DOHH2 (cell line): ENCODE measurements at regions not wholly inside any gene's neighbourhood (a gene's known extent, or its start where the extent isn't known, plus 50 kb on each side); places are given as distances from the start of the nearest gene placed in this dataset.

Source experiments
- H3F3A ChIP-seq: fragments of 200-600 bp; sonication (generic), shearing (Covaris generic); 2 replicates; pipeline ENCODE4 v1.6.0; 2016; ENCODE audit warnings: antibody characterized with exemption, mild to moderate bottlenecking; ENCODE audit not compliant: control insufficient read depth, insufficient read depth
- H3K27ac ChIP-seq: fragments of 200-600 bp; sonication (generic); 2 replicates; pipeline ENCODE4 v1.5.1; 2014; ENCODE audit warnings: low read depth, mild to moderate bottlenecking, low read length, moderate library complexity
- H3K27me3 ChIP-seq: fragments of 200-600 bp; sonication (generic); 2 replicates; pipeline ENCODE4 v1.6.1; 2014; ENCODE audit warnings: mild to moderate bottlenecking, low read length, mixed read lengths; ENCODE audit not compliant: control insufficient read depth
- H3K36me3 ChIP-seq: fragments of 200-600 bp; sonication (generic); 2 replicates; pipeline ENCODE4 v1.6.1; 2014; ENCODE audit warnings: mild to moderate bottlenecking, low read length, moderate library complexity, mixed read lengths; ENCODE audit not compliant: control insufficient read depth
- H3K4me1 ChIP-seq: fragments of 200-600 bp; sonication (generic); 2 replicates; pipeline ENCODE4 v1.6.1; 2014; ENCODE audit warnings: mild to moderate bottlenecking, low read length, mixed read lengths; ENCODE audit not compliant: control insufficient read depth
- H3K4me2 ChIP-seq: fragments of 200-600 bp; sonication (generic); 2 replicates; pipeline ENCODE4 v1.6.0; 2014; ENCODE audit warnings: mild to moderate bottlenecking, low read length, moderate library complexity
- H3K4me3 ChIP-seq: fragments of 200-600 bp; sonication (generic); 2 replicates; pipeline ENCODE4 v1.5.1; 2014; ENCODE audit warnings: mild to moderate bottlenecking, low read length, mixed read lengths
- H3K79me2 ChIP-seq: fragments of 200-600 bp; sonication (generic); 2 replicates; pipeline ENCODE4 v1.6.1; 2014; ENCODE audit warnings: mild to moderate bottlenecking, low read length, mixed read lengths; ENCODE audit not compliant: control insufficient read depth
- H3K9me2 ChIP-seq: fragments of 200-600 bp; sonication (generic); replicated peaks from 2 replicates; pipeline ENCODE4 v1.6.1; 2014; ENCODE audit warnings: mild to moderate bottlenecking, low read length, mixed read lengths; ENCODE audit not compliant: control insufficient read depth
- H3K9me3 ChIP-seq: fragments of 200-600 bp; sonication (generic); 2 replicates; pipeline ENCODE4 v1.6.1; 2014; ENCODE audit warnings: antibody characterized with exemption, low read length, mixed read lengths; ENCODE audit not compliant: control insufficient read depth, insufficient read depth
- H4K20me1 ChIP-seq: fragments of 200-600 bp; sonication (generic); 2 replicates; pipeline ENCODE4 v1.6.0; 2014; ENCODE audit warnings: low read depth, mild to moderate bottlenecking, antibody characterized with exemption, low read length, moderate library complexity; ENCODE audit not compliant: control insufficient read depth, insufficient read depth
- CTCF ChIP-seq: fragments of 200-600 bp; sonication (generic); IDR thresholded peaks from one replicate; pipeline ENCODE4 v1.5.1; 2014; ENCODE audit warnings: antibody characterized with exemption, mild to moderate bottlenecking, low read depth, low read length; ENCODE audit not compliant: poor library complexity, severe bottlenecking
- EZH2phosphoT487 ChIP-seq: fragments of 200-600 bp; sonication (generic); IDR thresholded peaks from 2 replicates; pipeline ENCODE4 v1.6.1; 2017; ENCODE audit warnings: borderline replicate concordance, mild to moderate bottlenecking, antibody characterized with exemption, low read length, moderate library complexity, mixed read lengths

GRCh38 chr6:91566467-91566866 lies 979.6 kb upstream of the MAP3K7 start:
- H3K4me3 ChIP-seq = no peak overlapping the region
- H3K4me1 ChIP-seq = no peaks in the 10 kb centered on the region
- H3K4me2 ChIP-seq = no peak overlapping the region
- no peaks in the 10 kb centered on the region for H3K27me3 ChIP-seq
- no peak overlapping the region for H3K27ac ChIP-seq
- no peaks in the 10 kb centered on the region for H3K9me2 ChIP-seq
- no peaks in the 10 kb centered on the region for H3F3A ChIP-seq
- H3K36me3 ChIP-seq = no peaks in the 10 kb centered on the region
- H4K20me1 ChIP-seq = no peaks in the 10 kb centered on the region
- H3K9me3 ChIP-seq = no peaks in the 10 kb centered on the region
- TF ChIP-seq CTCF (no peak), EZH2phosphoT487 (no peak)
- no peaks in the 10 kb centered on the region for H3K79me2 ChIP-seq

GRCh38 chr6:91565207-91565606 lies 978.3 kb upstream of the MAP3K7 start:
- no peak overlapping the region for H3K4me3 ChIP-seq
- no peaks in the 10 kb centered on the region for H3K9me2 ChIP-seq
- no peaks in the 10 kb centered on the region for H3F3A ChIP-seq
- H3K4me2 ChIP-seq = no peak overlapping the region
- no peaks in the 10 kb centered on the region for H4K20me1 ChIP-seq
- H3K27me3 ChIP-seq = no peaks in the 10 kb centered on the region
- no peaks in the 10 kb centered on the region for H3K79me2 ChIP-seq
- no peak overlapping the region for H3K27ac ChIP-seq
- H3K4me1 ChIP-seq = no peaks in the 10 kb centered on the region
- no peaks in the 10 kb centered on the region for H3K36me3 ChIP-seq
- no peaks in the 10 kb centered on the region for H3K9me3 ChIP-seq
- no peak for TF ChIP-seq EZH2phosphoT487

- Histone ChIP-seq H3K79me2 (no peaks in the 10 kb centered on the region), H3K36me3 (no peaks in the 10 kb centered on the region), H3K4me1 (no peaks in the 10 kb centered on the region), H3K9me2 (no peaks in the 10 kb centered on the region), H4K20me1 (no peaks in the 10 kb centered on the region), H3K9me3 (no peaks in the 10 kb centered on the region), H3K27ac (no peak overlapping the region), H3F3A (no peaks in the 10 kb centered on the region), H3K4me2 (no peak overlapping the region), H3K27me3 (no peaks in the 10 kb centered on the region), H3K4me3 (no peak overlapping the region)
- TF ChIP-seq EZH2phosphoT487 (no peak), CTCF (no peak)
Observed at GRCh38 chr6:91562955-91563354, 976.1 kb upstream of the MAP3K7 start.

GRCh38 chr6:91560409-91560808 lies 973.5 kb upstream of the MAP3K7 start:
- Histone ChIP-seq H4K20me1 (no peaks in the 10 kb centered on the region), H3K4me2 (no peak overlapping the region), H3F3A (no peaks in the 10 kb centered on the region), H3K4me3 (no peak overlapping the region), H3K4me1 (no peaks in the 10 kb centered on the region), H3K79me2 (no peaks in the 10 kb centered on the region), H3K9me3 (no peaks in the 10 kb centered on the region), H3K9me2 (no peaks in the 10 kb centered on the region), H3K36me3 (no peaks in the 10 kb centered on the region), H3K27ac (no peak overlapping the region), H3K27me3 (no peaks in the 10 kb centered on the region)
- TF ChIP-seq CTCF = no peak
- TF ChIP-seq EZH2phosphoT487 = no peak
